SK-N-DZ (cell line): ENCODE measurements at regions not wholly inside any gene's neighbourhood (a gene's known extent, or its start where the extent isn't known, plus 50 kb on each side); places are given as distances from the start of the nearest gene placed in this dataset.

Source experiments
- DNase-seq: peaks from one replicate; pipeline ENCODE4 v3.0.0-alpha.2; 2015; ENCODE audit warnings: low spot score

- DNase-seq: no peak
These were observed 60.0 kb upstream of the GZMB start for GRCh38 chr14:24693983-24694382.

- no peak for DNase-seq
These were observed 59.4 kb upstream of the GZMB start for GRCh38 chr14:24693353-24693737.

- DNase-seq: no peak
These were observed 58.7 kb upstream of the GZMB start for GRCh38 chr14:24692382-24693352.

- no peak for DNase-seq
These were observed 56.5 kb upstream of the GZMB start for GRCh38 chr14:24690492-24690891.

GRCh38 chr14:24688030-24688658 is 54.2 kb upstream of the GZMB start:
- DNase-seq: no peak
